ENCODE measurements at regions not wholly inside any gene's neighbourhood (a gene's known extent, or its start where the extent isn't known, plus 50 kb on each side); places are given as distances from the start of the nearest gene placed in this dataset.
"Not testable (repeated sequence)": the region's sequence is repeated elsewhere in the genome, so short reads cannot be mapped to it uniquely, and the experiment has no call there.

GRCh38 chr22:49403102-49403501 lies 424.6 kb downstream of the BRD1 start:
- DNase-seq, result no peak

GRCh38 chr22:49402169-49402568 lies 425.5 kb downstream of the BRD1 start:
- no peak for DNase-seq

GRCh38 chr22:49400941-49401598 lies 426.6 kb downstream of the BRD1 start:
- DNase-seq, result no peak

- no peak for DNase-seq
Observed at GRCh38 chr22:49400136-49400940, 427.3 kb downstream of the BRD1 start.

GRCh38 chr22:49398646-49399045 lies 429.0 kb downstream of the BRD1 start:
- DNase-seq, result no peak

GRCh38 chr22:49398115-49398514 lies 429.6 kb downstream of the BRD1 start:
- DNase-seq, result no peak

- no peak for DNase-seq
Observed at GRCh38 chr22:49396817-49397216, 430.9 kb downstream of the BRD1 start.

GRCh38 chr22:49395617-49396016 lies 432.1 kb downstream of the BRD1 start:
- DNase-seq, result no peak

GRCh38 chr22:49395062-49395461 lies 432.6 kb downstream of the BRD1 start:
- DNase-seq, result not testable (repeated sequence)

- no peak for DNase-seq
Observed at GRCh38 chr22:49394116-49394785, 433.4 kb downstream of the BRD1 start.

- DNase-seq, result no peak
Observed at GRCh38 chr22:49393526-49393925, 434.1 kb downstream of the BRD1 start.

- DNase-seq, result no peak
Observed at GRCh38 chr22:49392841-49393510, 434.7 kb downstream of the BRD1 start.

- DNase-seq, result no peak
Observed at GRCh38 chr22:49392247-49392646, 435.4 kb downstream of the BRD1 start.

GRCh38 chr22:49391436-49391835 lies 436.2 kb downstream of the BRD1 start:
- no peak for DNase-seq

GRCh38 chr22:49390954-49391353 lies 436.7 kb downstream of the BRD1 start:
- no peak for DNase-seq

GRCh38 chr22:49383909-49384308 lies 443.8 kb downstream of the BRD1 start:
- DNase-seq, result not testable (repeated sequence)

- no peak for DNase-seq
Observed at GRCh38 chr22:49382451-49382735, 445.3 kb downstream of the BRD1 start.

GRCh38 chr22:49381595-49382450 lies 445.9 kb downstream of the BRD1 start:
- DNase-seq, result no peak

GRCh38 chr22:49380828-49381114 lies 446.9 kb downstream of the BRD1 start:
- no peak for DNase-seq

- DNase-seq, result no peak
Observed at GRCh38 chr22:49380095-49380827, 447.4 kb downstream of the BRD1 start.

- no peak for DNase-seq
Observed at GRCh38 chr22:49377306-49377705, 450.4 kb downstream of the BRD1 start.

GRCh38 chr22:49373801-49374226 lies 453.9 kb downstream of the BRD1 start:
- no peak for DNase-seq
